IMR-90 (cell line): ENCODE measurements at regions not wholly inside any gene's neighbourhood (a gene's known extent, or its start where the extent isn't known, plus 50 kb on each side); places are given as distances from the start of the nearest gene placed in this dataset.

Experiments used
- ATAC-seq: fragments of 200-7000 bp; cut with Tn5 transposase; 2 replicates; pipeline ENCODE4 v1.9.1; 2020; ENCODE audit warnings: low read depth, mild to moderate bottlenecking, moderate library complexity
- BruUV-seq: library from RNA; stranded (reverse); fragments of 400-500 nt; replicated peaks from 2 replicates; lab custom pipeline; 2021; lab: Mats Ljungman, UMichigan
- CTCF ChIA-PET: fragments of 300-600 bp; formaldehyde crosslinking; extraction: SDS; loops from one replicate; lab custom pipeline; 2021; ENCODE audit warnings: antibody characterized with exemption; lab: Yijun Ruan, JAX
- POLR2A ChIA-PET: fragments of 300-600 bp; sonication (Branson Sonifier 250); formaldehyde crosslinking; loops from one replicate; lab custom pipeline; 2022; ENCODE audit warnings: antibody characterized with exemption; ENCODE audit not compliant: unreplicated experiment; lab: Charles Lee
- DNase-seq: peaks from one replicate; pipeline ENCODE4 v3.0.0; 2013
- H2AFZ ChIP-seq: replicated peaks from 2 replicates; pipeline ENCODE3; 2013; ENCODE audit warnings: low read length, mild to moderate bottlenecking; ENCODE audit not compliant: poor library complexity
- H2AK5ac ChIP-seq: 2 replicates; pipeline ENCODE4 v1.6.1; 2013; ENCODE audit warnings: low read depth, low read length, inconsistent platforms
- H2AK9ac ChIP-seq: replicated peaks from 2 replicates; pipeline ENCODE3; 2013; ENCODE audit warnings: mild to moderate bottlenecking, low read depth, low read length, moderate library complexity; ENCODE audit not compliant: poor library complexity
- H2BK120ac ChIP-seq: 2 replicates; pipeline ENCODE4 v1.6.1; 2013; ENCODE audit warnings: low read depth, low read length, inconsistent platforms
- H2BK15ac ChIP-seq: 3 replicates; pipeline ENCODE4 v1.6.1; 2013; ENCODE audit warnings: low read depth, low read length, inconsistent platforms
- H2BK20ac ChIP-seq: 2 replicates; pipeline ENCODE4 v1.6.1; 2013; ENCODE audit warnings: low read depth, mild to moderate bottlenecking, inconsistent platforms, low read length, moderate library complexity
- H2BK5ac ChIP-seq: 2 replicates; pipeline ENCODE4 v1.6.1; 2013; ENCODE audit warnings: mild to moderate bottlenecking, low read depth, low read length, inconsistent platforms; ENCODE audit not compliant: poor library complexity, severe bottlenecking
- H3K14ac ChIP-seq: replicated peaks from 2 replicates; pipeline ENCODE4 v1.6.1; 2013; ENCODE audit warnings: low read depth, low read length, inconsistent platforms
- H3K18ac ChIP-seq: 2 replicates; pipeline ENCODE4 v1.6.1; 2013; ENCODE audit warnings: low read depth, low read length, control low read depth
- H3K23ac ChIP-seq: 2 replicates; pipeline ENCODE4 v1.6.1; 2013; ENCODE audit warnings: low read depth, low read length, inconsistent platforms
- H3K27ac ChIP-seq: 2 replicates; pipeline ENCODE4 v1.5.1; 2013; ENCODE audit warnings: mild to moderate bottlenecking, control low read depth, low read length; ENCODE audit not compliant: insufficient read depth
- H3K27me3 ChIP-seq: 2 replicates; pipeline ENCODE4 v1.6.1; 2013; ENCODE audit warnings: low read length; ENCODE audit not compliant: control insufficient read depth, insufficient read depth
- H3K36me3 ChIP-seq: 2 replicates; pipeline ENCODE4 v1.6.1; 2013; ENCODE audit warnings: low read length, mixed read lengths; ENCODE audit not compliant: control insufficient read depth, insufficient read depth
- H3K4ac ChIP-seq: 2 replicates; pipeline ENCODE4 v1.6.1; 2013; ENCODE audit warnings: low read depth, low read length, inconsistent platforms
- H3K4me1 ChIP-seq: 2 replicates; pipeline ENCODE4 v1.6.1; 2013; ENCODE audit warnings: low read length, mixed read lengths; ENCODE audit not compliant: control insufficient read depth, insufficient read depth
- H3K4me2 ChIP-seq: 2 replicates; pipeline ENCODE4 v1.6.1; 2013; ENCODE audit warnings: low read depth, mild to moderate bottlenecking, control low read depth, low read length, moderate library complexity
- H3K4me3 ChIP-seq: 2 replicates; pipeline ENCODE4 v1.5.1; 2013; ENCODE audit warnings: low read depth, mild to moderate bottlenecking, control low read depth, low read length, moderate library complexity; ENCODE audit not compliant: insufficient read depth
- H3K56ac ChIP-seq: 2 replicates; pipeline ENCODE4 v1.6.1; 2013; ENCODE audit warnings: low read length, inconsistent platforms; ENCODE audit not compliant: insufficient read depth; ENCODE audit errors: extremely low read depth
- H3K79me1 ChIP-seq, 2 experiments: 2 replicates each; pipeline ENCODE4 v1.6.1; 2013; ENCODE audit warnings: low read length in 2 of 2, inconsistent platforms in 1 of 2, low read depth in 1 of 2
- H3K9ac ChIP-seq: 2 replicates; pipeline ENCODE4 v1.6.1; 2013; ENCODE audit warnings: low read depth, low read length, control low read depth
- H3K9me1 ChIP-seq: 2 replicates; pipeline ENCODE4 v1.6.1; 2013; ENCODE audit warnings: low read length, inconsistent platforms; ENCODE audit not compliant: insufficient read depth
- H3K9me3 ChIP-seq: 2 replicates; pipeline ENCODE4 v1.6.1; 2013; ENCODE audit warnings: low read length; ENCODE audit not compliant: control insufficient read depth, insufficient read depth
- H4K20me1 ChIP-seq: 2 replicates; pipeline ENCODE4 v1.6.1; 2013; ENCODE audit warnings: low read length, inconsistent platforms; ENCODE audit not compliant: insufficient read depth
- H4K5ac ChIP-seq: 2 replicates; pipeline ENCODE4 v1.6.1; 2013; ENCODE audit warnings: mild to moderate bottlenecking, low read depth, low read length, control low read depth
- H4K8ac ChIP-seq, 2 experiments: 2 replicates each; pipeline ENCODE4 v1.6.1; 2013; ENCODE audit warnings: low read depth in 2 of 2, low read length in 2 of 2, control low read depth in 1 of 2, inconsistent platforms in 1 of 2
- H4K91ac ChIP-seq: 2 replicates; pipeline ENCODE4 v1.6.1; 2013; ENCODE audit warnings: low read depth, low read length, inconsistent platforms; ENCODE audit not compliant: insufficient read depth
- CEBPB ChIP-seq: IDR thresholded peaks from 2 replicates; pipeline ENCODE4 v1.6.1; 2012; ENCODE audit warnings: low read depth, low read length, improper control_type of control experiment
- CTCF ChIP-seq: conservative IDR thresholded peaks from 2 replicates; pipeline ENCODE4 v1.5.1; 2012; ENCODE audit warnings: mild to moderate bottlenecking, low read depth, low read length, improper control_type of control experiment
- ELK1 ChIP-seq: fragments of 150-350 bp; IDR thresholded peaks from 2 replicates; pipeline ENCODE4 v1.6.1; 2016; ENCODE audit warnings: low read depth, mild to moderate bottlenecking, low read length, moderate library complexity, borderline replicate concordance
- FOS ChIP-seq: fragments of 150-350 bp; IDR thresholded peaks from 2 replicates; pipeline ENCODE4 v1.6.1; 2016; ENCODE audit warnings: low read depth, low read length
- MAFK ChIP-seq: IDR thresholded peaks from 2 replicates; pipeline ENCODE4 v1.6.1; 2012; ENCODE audit warnings: low read depth, low read length, improper control_type of control experiment
- POLR2A ChIP-seq: IDR thresholded peaks from 2 replicates; pipeline ENCODE4 v1.6.1; 2012; ENCODE audit warnings: mild to moderate bottlenecking, low read depth, low read length
- RAD21 ChIP-seq: IDR thresholded peaks from 2 replicates; pipeline ENCODE4 v1.6.1; 2012; ENCODE audit warnings: low read length, improper control_type of control experiment
- RFX5 ChIP-seq: IDR thresholded peaks from 2 replicates; pipeline ENCODE4 v1.8.0; 2012; ENCODE audit warnings: low read depth, mild to moderate bottlenecking, low read length, moderate library complexity
- SMC3 ChIP-seq: fragments of 150-350 bp; IDR thresholded peaks from 2 replicates; pipeline ENCODE4 v1.6.1; 2016; ENCODE audit warnings: low read depth, mild to moderate bottlenecking, antibody characterized with exemption, low read length, moderate library complexity
- USF2 ChIP-seq: fragments of 150-350 bp; IDR thresholded peaks from 2 replicates; pipeline ENCODE4 v1.6.1; 2017; ENCODE audit warnings: mild to moderate bottlenecking, antibody characterized with exemption, low read length, low read depth
- WGBS, 2 experiments: methylation state at CpG; one replicate each; pipeline versions ENCODE4 v1.1.5 to v1.1.7; 2013; ENCODE audit warnings: missing lambda C conversion rate in 2 of 2; ENCODE audit not compliant: insufficient read length in 1 of 2; ENCODE audit errors: extremely low coverage in 2 of 2; 5-methylcytosine and 5-hydroxymethylcytosine counted together
- dilution Hi-C: fragments of 300-500 bp; cut with HindIII; formaldehyde crosslinking; loops from one replicate; pipeline ENCODE4 v1.14.3; 2018; ENCODE audit warnings: low sequenced_read_pairs; ENCODE audit not compliant: unreplicated experiment
- in situ Hi-C: fragments of 300-500 bp; cut with MboI; formaldehyde crosslinking; loops from 3 replicates; pipeline ENCODE4 v1.14.3; 2019; ENCODE audit warnings: low sequenced_read_pairs, inconsistent platforms, mixed read lengths
- intact Hi-C: fragments of 100-400 bp; cut with micrococcal nuclease; formaldehyde crosslinking; loops from 2 replicates; pipeline ENCODE4 v1.10.0; 2022

GRCh38 chr14:93859957-93860356, 67.2 kb upstream of the FAM181A start:
- Histone ChIP-seq H2AK5ac (no peak overlapping the region), H3K27me3 (no peaks in the 10 kb centered on the region; the same call in 1 of the 2 replicates), H2BK15ac (no peak overlapping the region), H4K20me1 (no peaks in the 10 kb centered on the region), H2AFZ (no peak overlapping the region), H3K36me3 (no peaks in the 10 kb centered on the region), H3K4me3 (no peak overlapping the region), H3K79me1 (no peaks in the 10 kb centered on the region), H3K14ac (no peak overlapping the region), H3K56ac (no peak overlapping the region), H3K9ac (no peak overlapping the region), H3K9me1 (no peaks in the 10 kb centered on the region), H2AK9ac (no peak overlapping the region), H2BK120ac (no peak overlapping the region), H3K4me1 (no peaks in the 10 kb centered on the region), H3K27ac (no peak overlapping the region), H2BK20ac (no peak overlapping the region), H4K91ac (no peak overlapping the region), H3K4ac (no peak overlapping the region), H4K5ac (no peak overlapping the region), H3K9me3 (no peaks in the 10 kb centered on the region), H3K23ac (no peak overlapping the region), H3K18ac (no peak overlapping the region), H2BK5ac (no peak overlapping the region), H4K8ac (no peak overlapping the region), H3K4me2 (no peak overlapping the region)
- POLR2A ChIA-PET = no interaction called here
- TF ChIP-seq USF2 (no peak), CTCF (no peak), MAFK (no peak), CEBPB (no peak), RFX5 (no peak), FOS (no peak), ELK1 (no peak), RAD21 (no peak), SMC3 (no peak), POLR2A (no peak)
- in situ Hi-C loops (no loop called here), intact Hi-C loops (no loop called here), dilution Hi-C loops (no loop called here)
- DNase-seq = no peak
- no CpG with 5 or more reads among the region's 7 CpGs for WGBS, 2 experiments
- ATAC-seq = no peak
- CTCF ChIA-PET = no interaction called here
- no TSS peak for BruUV-seq
